ENCODE measurements at regions not wholly inside any gene's neighbourhood (a gene's known extent, or its start where the extent isn't known, plus 50 kb on each side); places are given as distances from the start of the nearest gene placed in this dataset.
"Not testable (repeated sequence)": the region's sequence is repeated elsewhere in the genome, so short reads cannot be mapped to it uniquely, and the experiment has no call there.

DNA sequence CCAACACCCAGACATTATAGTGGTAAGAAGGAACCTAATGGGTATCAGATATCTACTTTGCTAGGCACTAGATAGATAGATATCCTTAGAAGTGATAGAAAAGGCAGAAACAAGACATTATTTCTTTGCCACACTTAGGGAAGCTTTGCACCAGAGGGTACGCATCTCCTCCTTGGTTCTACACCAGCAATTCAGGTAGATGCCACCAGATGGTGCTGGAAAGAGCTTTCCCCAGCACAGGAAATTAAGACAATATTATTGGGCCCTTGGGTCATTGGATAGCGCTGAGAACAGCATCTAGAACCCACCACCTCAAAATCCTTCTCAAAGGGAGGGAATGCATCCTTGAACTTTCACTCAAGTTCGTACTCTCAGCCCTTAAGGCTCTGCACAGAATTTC, 173.8 kb upstream of the CCL2 start:
- WGBS, 4 donors, result 51 to 71% (median 62%) methylated on average over 3 of the region's 3 CpGs
- Histone ChIP-seq H3K27me3 (no peaks in the 10 kb centered on the region), H3K9me3 (replicated peaks in 1 of 3) (no peaks in the 10 kb centered on the region), H3K4me3 (no peak overlapping the region), H3K4me1 (replicated peaks in 1 of 2) (no peaks in the 10 kb centered on the region), H3K27ac (no peak overlapping the region), H3K36me3 (replicated peaks in 1 of 2) (no peaks in the 10 kb centered on the region)
- intact Hi-C loops (cut with DNase I), result no loop called here
- peak in 1 of 7 donors; percentile 2 for DNase-seq
- TF ChIP-seq, protein P1, sequence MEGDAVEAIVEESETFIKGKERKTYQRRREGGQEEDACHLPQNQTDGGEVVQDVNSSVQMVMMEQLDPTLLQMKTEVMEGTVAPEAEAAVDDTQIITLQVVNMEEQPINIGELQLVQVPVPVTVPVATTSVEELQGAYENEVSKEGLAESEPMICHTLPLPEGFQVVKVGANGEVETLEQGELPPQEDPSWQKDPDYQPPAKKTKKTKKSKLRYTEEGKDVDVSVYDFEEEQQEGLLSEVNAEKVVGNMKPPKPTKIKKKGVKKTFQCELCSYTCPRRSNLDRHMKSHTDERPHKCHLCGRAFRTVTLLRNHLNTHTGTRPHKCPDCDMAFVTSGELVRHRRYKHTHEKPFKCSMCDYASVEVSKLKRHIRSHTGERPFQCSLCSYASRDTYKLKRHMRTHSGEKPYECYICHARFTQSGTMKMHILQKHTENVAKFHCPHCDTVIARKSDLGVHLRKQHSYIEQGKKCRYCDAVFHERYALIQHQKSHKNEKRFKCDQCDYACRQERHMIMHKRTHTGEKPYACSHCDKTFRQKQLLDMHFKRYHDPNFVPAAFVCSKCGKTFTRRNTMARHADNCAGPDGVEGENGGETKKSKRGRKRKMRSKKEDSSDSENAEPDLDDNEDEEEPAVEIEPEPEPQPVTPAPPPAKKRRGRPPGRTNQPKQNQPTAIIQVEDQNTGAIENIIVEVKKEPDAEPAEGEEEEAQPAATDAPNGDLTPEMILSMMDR (IDR thresholded peaks at IDR 0.05), result peak in 2 of 6 experiments; percentile 18 to 29
- TF ChIP-seq POLR2A (IDR thresholded peaks at IDR 0.05), result no peak

DNA sequence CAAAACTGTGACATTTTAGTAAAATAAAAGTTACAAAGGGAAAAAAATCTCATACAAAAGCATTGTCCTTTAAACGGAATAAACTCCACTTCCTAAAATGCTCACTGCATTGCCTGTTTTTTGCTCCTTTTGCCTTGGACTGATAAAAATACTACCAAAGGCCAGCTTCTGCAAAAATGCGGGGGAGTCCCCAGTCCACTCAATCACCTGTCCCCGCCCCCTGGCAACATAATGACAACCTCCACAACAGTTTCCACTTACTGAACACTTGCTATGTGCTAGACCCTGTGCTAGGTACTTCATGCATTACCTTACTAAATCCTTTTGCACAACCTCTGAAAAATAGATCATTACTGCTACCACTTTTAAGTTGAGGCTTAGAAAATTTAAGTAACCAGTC, 172.7 kb upstream of the CCL2 start:
- H3K4me1 ChIP-seq (replicated peaks in 1 of 2), result no peaks in the 10 kb centered on the region
- TF ChIP-seq, protein P1 (IDR thresholded peaks at IDR 0.05), result no peak
- TF ChIP-seq POLR2A (IDR thresholded peaks at IDR 0.05), result no peak
- H3K36me3 ChIP-seq (replicated peaks in 1 of 2), result no peaks in the 10 kb centered on the region
- 49 to 66% (median 52%) methylated on average over 3 of the region's 3 CpGs for WGBS, 4 donors
- intact Hi-C loops (cut with DNase I), result no loop called here
- H3K27ac ChIP-seq, result no peak overlapping the region
- no peaks in the 10 kb centered on the region for H3K9me3 ChIP-seq (replicated peaks in 1 of 3)
- no peaks in the 10 kb centered on the region for H3K27me3 ChIP-seq
- no peak for DNase-seq
- no peak overlapping the region for H3K4me3 ChIP-seq

DNA sequence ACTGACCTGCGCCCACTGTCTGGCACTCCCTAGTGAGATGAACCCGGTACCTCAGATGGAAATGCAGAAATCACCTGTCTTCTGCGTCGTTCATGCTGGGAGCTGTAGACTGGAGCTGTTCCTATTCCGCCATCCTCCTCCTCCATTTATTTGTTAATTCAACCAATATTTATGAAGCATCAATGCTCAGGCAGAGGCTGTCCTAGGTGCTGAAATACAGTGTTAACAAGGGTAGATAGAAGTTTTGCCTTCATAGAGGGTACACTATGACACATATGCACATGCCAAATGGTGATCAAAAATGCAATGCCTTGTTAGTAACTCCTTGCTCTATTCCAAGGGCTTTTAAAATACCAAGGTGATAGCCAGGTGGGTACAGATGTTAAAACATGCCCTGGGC, 166.0 kb upstream of the CCL2 start:
- intact Hi-C loops (cut with DNase I); H3K9me3 ChIP-seq (replicated peaks in 1 of 3); H3K27me3 ChIP-seq; H3K4me1 ChIP-seq (replicated peaks in 1 of 2); DNase-seq; H3K4me3 ChIP-seq; H3K27ac ChIP-seq; H3K36me3 ChIP-seq (replicated peaks in 1 of 2): not testable (repeated sequence)
- 90 to 98% (median 95%) methylated on average over 5 of the region's 5 CpGs for WGBS, 4 donors

DNA sequence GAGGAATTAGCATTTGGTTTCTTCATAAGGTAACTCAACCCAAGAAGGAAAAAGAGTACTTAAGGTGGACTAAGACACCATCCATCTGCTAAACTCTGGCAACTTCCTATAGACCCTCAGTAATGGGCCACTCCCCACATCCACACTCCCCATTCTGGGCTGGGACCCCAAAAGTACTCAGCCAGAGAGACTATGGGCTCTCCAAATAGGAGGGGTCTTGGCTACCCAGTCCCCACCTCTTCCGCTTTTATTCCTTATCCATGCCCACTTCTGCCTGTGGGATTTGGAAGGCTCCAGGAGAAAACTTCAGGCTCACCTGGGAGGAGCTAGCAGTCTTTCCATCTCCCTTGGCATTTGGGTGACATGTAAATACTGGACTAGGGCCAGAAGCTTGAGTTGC, 164.5 kb upstream of the CCL2 start:
- WGBS, 4 donors, result 70 to 100% (median 87%) methylated on average over 1 of the region's 1 CpG
- no peaks in the 10 kb centered on the region for H3K9me3 ChIP-seq (replicated peaks in 1 of 3)
- H3K36me3 ChIP-seq (replicated peaks in 1 of 2), result no peaks in the 10 kb centered on the region
- no peak for TF ChIP-seq POLR2A (IDR thresholded peaks at IDR 0.05)
- TF ChIP-seq, protein P1 (IDR thresholded peaks at IDR 0.05), result no peak
- DNase-seq, result no peak
- no peaks in the 10 kb centered on the region for H3K4me1 ChIP-seq (replicated peaks in 1 of 2)
- no peaks in the 10 kb centered on the region for H3K27me3 ChIP-seq
- H3K27ac ChIP-seq, result no peak overlapping the region
- intact Hi-C loops (cut with DNase I), result no loop called here
- no peak overlapping the region for H3K4me3 ChIP-seq

DNA sequence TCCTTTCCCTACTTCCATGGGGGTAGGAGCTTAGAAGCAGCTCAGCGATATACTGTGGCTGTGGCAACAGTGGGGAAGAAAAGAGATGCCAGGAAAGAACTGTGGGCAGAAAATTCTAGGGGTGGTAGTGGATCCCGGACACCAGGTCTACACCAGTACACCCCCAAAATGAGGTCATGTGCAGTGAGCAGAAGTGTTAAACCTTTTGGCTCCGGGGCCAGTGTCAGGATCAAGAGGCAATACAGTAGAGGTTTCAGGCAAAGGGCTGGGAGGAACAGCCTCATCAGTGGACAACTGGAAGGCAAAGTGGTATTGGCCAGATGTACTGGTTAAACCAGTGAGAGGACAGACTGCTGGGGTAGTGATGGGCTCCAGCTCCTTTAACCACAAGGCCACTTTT, 163.1 kb upstream of the CCL2 start:
- intact Hi-C loops (cut with DNase I), result no loop called here
- H3K36me3 ChIP-seq (replicated peaks in 1 of 2), result no peaks in the 10 kb centered on the region
- no peak for DNase-seq
- 82 to 95% (median 89%) methylated on average over 3 of the region's 3 CpGs for WGBS, 4 donors
- no peak overlapping the region for H3K4me3 ChIP-seq
- no peak for TF ChIP-seq POLR2A (IDR thresholded peaks at IDR 0.05)
- TF ChIP-seq, protein P1 (IDR thresholded peaks at IDR 0.05), result no peak
- no peak overlapping the region for H3K27ac ChIP-seq
- H3K9me3 ChIP-seq (replicated peaks in 1 of 3), result no peaks in the 10 kb centered on the region
- peaks cover 4% of the 10 kb centered on the region for H3K27me3 ChIP-seq
- H3K4me1 ChIP-seq (replicated peaks in 1 of 2), result no peaks in the 10 kb centered on the region
